Adrenal gland (tissue), 9 donors: ENCODE measurements at regions not wholly inside any gene's neighbourhood (a gene's known extent, or its start where the extent isn't known, plus 50 kb on each side); places are given as distances from the start of the nearest gene placed in this dataset.
A peak's percentile ranks its signal among the peaks of the same experiment; 100 is the strongest.

Source experiments
- DNase-seq, 7 donors: peaks; one replicate each; pipeline ENCODE4 v3.0.0-alpha.2; 2019 to 2020
- H3K27ac ChIP-seq, 5 donors: fragments of 200-600 bp; sonication (generic) in 4 of 5; 1 replicate in 3 of 5; 2 replicates in 2 of 5; pipeline versions ENCODE4 v1.5.1 to v1.8.0; 2016 to 2020; ENCODE audit warnings: mild to moderate bottlenecking in 1 of 5
- H3K27me3 ChIP-seq: fragments of 200-600 bp; 2 replicates; pipeline ENCODE4 v1.8.0; 2021
- H3K36me3 ChIP-seq, 2 donors: fragments of 200-600 bp; replicated peaks in 1 of 2; 1 replicate in 1 of 2; 2 replicates in 1 of 2; pipeline versions ENCODE4 v1.5.1 to v1.8.0; 2018 to 2022
- H3K4me1 ChIP-seq, 2 donors: fragments of 200-600 bp; replicated peaks in 1 of 2; 1 replicate in 1 of 2; 2 replicates in 1 of 2; pipeline versions ENCODE4 v1.5.1 to v1.8.0; 2018 to 2021
- H3K4me3 ChIP-seq, 4 donors: fragments of 200-600 bp; sonication (generic) in 3 of 4; one replicate each; pipeline ENCODE4 v1.5.1; 2016 to 2018
- H3K9me3 ChIP-seq, 3 donors: fragments of 200-600 bp; sonication (generic) in 1 of 3; replicated peaks in 1 of 3; 1 replicate in 2 of 3; 2 replicates in 1 of 3; pipeline versions ENCODE4 v1.5.1 to v1.8.0; 2016 to 2021
- POLR2A ChIP-seq, 2 donors: fragments of 450-650 bp; IDR thresholded peaks; one replicate each; pipeline ENCODE4 v1.6.1; 2017; ENCODE audit warnings: antibody characterized with exemption in 2 of 2, mild to moderate bottlenecking in 2 of 2, moderate library complexity in 1 of 2
- WGBS, 4 donors: extraction: QIAGEN DNeasy Blood & Tissue Kit in 2 of 4; methylation state at CpG; one replicate each; pipeline versions ENCODE4 v1.1.5 to v1.1.7; 2013 to 2017; 5-methylcytosine and 5-hydroxymethylcytosine counted together
- intact Hi-C, 2 donors: fragments of 100-400 bp; cut with DNase I; formaldehyde crosslinking; loops; one replicate each; pipeline versions ENCODE4 v1.14.1 to v1.15.0; 2022 to 2023
- TF ChIP-seq, protein P1 (sequence below), 6 experiments: fragments of 450-650 bp in 4 of 6; fragments of 200-600 bp in 2 of 6; sonication (generic) in 1 of 6; IDR thresholded peaks; 1 replicate in 5 of 6; 2 replicates in 1 of 6; pipeline versions ENCODE4 v1.5.1 to v1.8.0; 2016 to 2021; ENCODE audit warnings: antibody characterized with exemption in 6 of 6, mild to moderate bottlenecking in 2 of 6, moderate library complexity in 1 of 6
- donor health status: healthy with polysubstance abuse.
- donor health status: Bipolar disorder and iron deficiency.
- donor health status: DM: yes; HTN: yes; CAD: no.
- donor health status: DM: no; HTN: no; CAD: no.
- donor health status: DM: no; HTN: no; CAD: no.

DNA sequence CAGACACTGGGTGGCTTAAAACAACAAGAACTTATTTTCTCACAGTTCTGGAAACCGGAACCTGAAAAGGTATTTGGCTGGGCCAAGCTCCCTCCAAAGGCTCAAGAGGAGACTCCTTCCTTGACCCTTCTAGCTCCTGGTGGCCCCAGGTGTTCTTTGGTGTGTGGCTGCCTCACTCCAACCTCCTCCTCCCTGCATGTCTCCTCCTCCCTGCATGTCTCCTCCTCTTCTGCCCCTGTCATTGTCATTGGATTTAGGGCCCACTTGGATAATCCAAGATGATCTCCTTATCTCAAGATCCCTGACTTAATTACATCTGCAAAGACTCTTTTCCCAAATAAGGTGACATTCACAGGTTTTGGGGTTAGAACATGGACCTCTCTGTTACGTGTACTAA, 69.8 kb upstream of the MFGE8 start:
- H3K4me1 ChIP-seq, result peaks cover 0 to 13% of the 10 kb centered on the region in 2 donors
- TF ChIP-seq POLR2A (IDR thresholded peaks at IDR 0.05), result no peak
- TF ChIP-seq, protein P1, sequence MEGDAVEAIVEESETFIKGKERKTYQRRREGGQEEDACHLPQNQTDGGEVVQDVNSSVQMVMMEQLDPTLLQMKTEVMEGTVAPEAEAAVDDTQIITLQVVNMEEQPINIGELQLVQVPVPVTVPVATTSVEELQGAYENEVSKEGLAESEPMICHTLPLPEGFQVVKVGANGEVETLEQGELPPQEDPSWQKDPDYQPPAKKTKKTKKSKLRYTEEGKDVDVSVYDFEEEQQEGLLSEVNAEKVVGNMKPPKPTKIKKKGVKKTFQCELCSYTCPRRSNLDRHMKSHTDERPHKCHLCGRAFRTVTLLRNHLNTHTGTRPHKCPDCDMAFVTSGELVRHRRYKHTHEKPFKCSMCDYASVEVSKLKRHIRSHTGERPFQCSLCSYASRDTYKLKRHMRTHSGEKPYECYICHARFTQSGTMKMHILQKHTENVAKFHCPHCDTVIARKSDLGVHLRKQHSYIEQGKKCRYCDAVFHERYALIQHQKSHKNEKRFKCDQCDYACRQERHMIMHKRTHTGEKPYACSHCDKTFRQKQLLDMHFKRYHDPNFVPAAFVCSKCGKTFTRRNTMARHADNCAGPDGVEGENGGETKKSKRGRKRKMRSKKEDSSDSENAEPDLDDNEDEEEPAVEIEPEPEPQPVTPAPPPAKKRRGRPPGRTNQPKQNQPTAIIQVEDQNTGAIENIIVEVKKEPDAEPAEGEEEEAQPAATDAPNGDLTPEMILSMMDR (IDR thresholded peaks at IDR 0.05), result no peak
- H3K9me3 ChIP-seq, result no peaks in the 10 kb centered on the region
- intact Hi-C loops, result no loop called here
- DNase-seq, result no peak
- H3K27me3 ChIP-seq, result no peaks in the 10 kb centered on the region
- WGBS, 4 donors, result 71 to 82% (median 73%) methylated on average over 2 of the region's 2 CpGs
- no peak overlapping the region for H3K4me3 ChIP-seq
- H3K36me3 ChIP-seq, result no peaks in the 10 kb centered on the region
- H3K27ac ChIP-seq, result peak overlapping the region in 2 of 5 donors; percentile 64 to 68

DNA sequence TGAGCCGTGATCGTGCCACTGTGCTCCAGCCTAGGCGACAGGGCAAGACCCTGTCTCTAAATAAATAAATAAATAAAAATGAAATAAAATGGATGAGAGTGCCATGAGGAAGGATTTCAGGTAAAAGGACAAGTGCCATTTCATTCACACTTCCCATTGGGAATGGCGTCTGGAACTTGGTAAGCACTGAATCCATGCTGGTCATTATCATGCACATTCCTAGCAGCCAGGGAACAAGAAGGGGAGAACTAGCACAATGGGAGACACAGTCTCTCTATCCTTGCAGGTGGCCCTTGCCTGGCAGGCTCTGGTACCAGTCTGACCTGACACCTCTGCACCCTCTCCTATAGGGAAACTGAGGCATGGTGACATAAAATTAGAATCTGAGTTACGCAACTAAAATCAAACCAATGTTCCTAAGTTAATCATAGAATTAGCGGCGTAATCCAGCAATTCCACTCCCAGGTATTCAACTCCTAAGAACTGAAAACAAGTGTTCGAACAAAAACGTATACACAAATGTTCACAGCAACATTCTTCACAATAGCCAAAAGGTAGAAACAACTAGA, 70.8 kb upstream of the MFGE8 start:
- intact Hi-C loops, result no loop called here
- H3K9me3 ChIP-seq, result no peaks in the 10 kb centered on the region
- DNase-seq, result no peak
- H3K27me3 ChIP-seq, result no peaks in the 10 kb centered on the region
- no peak overlapping the region for H3K27ac ChIP-seq
- no peaks in the 10 kb centered on the region for H3K36me3 ChIP-seq
- TF ChIP-seq, protein P1 (IDR thresholded peaks at IDR 0.05), result no peak
- no peak for TF ChIP-seq POLR2A (IDR thresholded peaks at IDR 0.05)
- H3K4me1 ChIP-seq, result peaks cover 0 to 13% of the 10 kb centered on the region in 2 donors
- H3K4me3 ChIP-seq, result no peak overlapping the region
- WGBS, 4 donors, result 89 to 98% (median 97%) methylated on average over 9 of the region's 9 CpGs

DNA sequence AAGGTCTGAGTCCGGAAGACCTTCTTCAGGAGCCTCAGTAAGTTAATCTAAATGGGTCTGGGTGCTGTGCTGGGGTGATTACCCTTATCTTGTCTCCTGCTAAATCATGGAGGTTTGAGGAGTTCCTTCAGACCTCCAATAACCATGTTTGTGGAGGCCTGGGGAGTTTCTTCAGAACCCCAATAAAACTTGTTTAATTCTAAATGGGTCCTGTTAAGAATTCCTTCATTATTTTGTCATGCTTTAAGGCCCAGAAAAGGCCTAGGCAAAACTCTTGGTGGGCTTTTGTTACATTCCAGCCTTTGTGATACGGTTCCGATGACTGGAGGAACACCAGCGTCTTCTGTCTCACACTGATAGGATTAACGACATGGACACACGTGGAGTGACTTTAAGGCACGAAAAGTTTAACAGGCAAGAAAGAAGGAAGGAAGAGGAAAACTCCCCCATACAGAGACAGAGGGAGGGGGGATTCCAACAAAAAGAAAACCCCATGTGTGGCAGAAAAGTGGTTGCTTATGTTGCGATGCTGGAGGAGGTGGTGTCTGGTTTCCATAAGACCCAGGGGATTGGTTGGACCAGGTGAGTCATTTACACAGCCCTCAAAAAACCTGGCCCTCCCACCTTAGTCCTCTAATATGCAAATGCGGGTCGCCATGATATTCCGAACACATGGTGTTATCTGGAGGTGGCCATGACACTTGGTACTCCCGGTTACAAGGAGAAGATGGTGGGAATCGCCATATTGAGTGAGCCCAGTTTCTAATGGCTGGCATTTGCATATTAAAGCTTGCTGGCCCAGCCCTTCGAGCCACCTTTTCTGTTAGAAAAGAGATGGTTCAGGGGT, 72.6 kb upstream of the MFGE8 start:
- no peak for DNase-seq
- TF ChIP-seq, protein P1 (IDR thresholded peaks at IDR 0.05), result no peak
- no peak for TF ChIP-seq POLR2A (IDR thresholded peaks at IDR 0.05)
- Histone ChIP-seq H3K27me3 (no peaks in the 10 kb centered on the region), H3K4me3 (no peak overlapping the region), H3K27ac (no peak overlapping the region), H3K36me3 (no peaks in the 10 kb centered on the region), H3K4me1 (peaks cover 0 to 13% of the 10 kb centered on the region in 2 donors), H3K9me3 (no peaks in the 10 kb centered on the region)
- intact Hi-C loops, result no loop called here
- WGBS, 4 donors, result 80 to 91% (median 87%) methylated on average over 14 of the region's 14 CpGs

DNA sequence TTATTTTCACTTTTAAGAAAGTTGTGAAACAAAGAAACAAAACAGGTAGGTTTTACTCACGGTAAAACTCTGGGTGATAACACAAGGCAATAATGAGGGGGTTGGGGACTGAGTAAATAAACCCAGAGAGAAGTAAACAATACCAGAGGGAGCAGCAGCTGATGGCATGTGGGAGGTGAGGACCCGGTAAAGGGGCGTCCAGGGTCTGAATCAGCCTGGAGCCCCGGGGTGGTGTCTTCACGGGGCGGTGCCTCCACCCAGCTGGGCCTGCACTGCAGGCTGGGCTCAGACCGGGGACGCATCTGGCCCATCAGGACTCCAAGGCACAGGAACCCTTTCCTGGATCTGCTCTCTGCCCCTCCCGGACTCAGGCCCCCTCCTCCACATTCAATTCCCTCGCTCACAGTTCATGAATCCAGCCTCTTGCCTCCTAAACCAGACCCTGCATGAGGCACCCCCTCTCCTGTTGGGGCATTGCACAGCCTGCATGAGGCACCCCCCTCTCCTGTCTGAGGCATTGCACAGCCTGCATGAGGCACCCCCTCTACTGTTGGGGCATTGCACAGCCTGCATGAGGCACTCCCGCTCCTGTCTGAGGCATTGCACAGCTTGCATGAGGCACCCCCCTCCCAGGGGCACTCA, 73.9 kb upstream of the MFGE8 start:
- 75 to 87% (median 79%) methylated on average over 10 to 11 of the region's 11 CpGs for WGBS, 4 donors
- DNase-seq, result no peak

More for the DNA sequence above, 73.9 kb upstream of the MFGE8 start:
- no peaks in the 10 kb centered on the region for H3K9me3 ChIP-seq
- no peak overlapping the region for H3K27ac ChIP-seq
- intact Hi-C loops, result no loop called here
- H3K4me3 ChIP-seq, result no peak overlapping the region
- no peaks in the 10 kb centered on the region for H3K27me3 ChIP-seq
- no peak for TF ChIP-seq POLR2A (IDR thresholded peaks at IDR 0.05)
- TF ChIP-seq, protein P1 (IDR thresholded peaks at IDR 0.05), result no peak
- H3K4me1 ChIP-seq, result peaks cover 0 to 9% of the 10 kb centered on the region in 2 donors
- no peaks in the 10 kb centered on the region for H3K36me3 ChIP-seq
